GM19324 (cell line): ENCODE measurements at regions not wholly inside any gene's neighbourhood (a gene's known extent, or its start where the extent isn't known, plus 50 kb on each side); places are given as distances from the start of the nearest gene placed in this dataset.

Experiments used
- ATAC-seq: cut with Tn5 transposase; IDR thresholded peaks from one replicate; pipeline ENCODE4 v1.9.1; 2021; ENCODE audit warnings: mild to moderate bottlenecking, moderate library complexity; ENCODE audit not compliant: unreplicated experiment, low FRiP score

GRCh38 chr15:38878026-38878425, 313.4 kb upstream of the RASGRP1 start:
- no peak for ATAC-seq

- ATAC-seq: no peak
Observed at GRCh38 chr15:38878926-38879325, 314.3 kb upstream of the RASGRP1 start.

GRCh38 chr15:38879909-38880471, 315.4 kb upstream of the RASGRP1 start:
- no peak for ATAC-seq

- ATAC-seq: no peak
Observed at GRCh38 chr15:38882221-38882620, 317.6 kb upstream of the RASGRP1 start.

- no peak for ATAC-seq
Observed at GRCh38 chr15:38883987-38884386, 319.4 kb upstream of the RASGRP1 start.

- ATAC-seq: no peak
Observed at GRCh38 chr15:38885001-38885400, 320.4 kb upstream of the RASGRP1 start.

- no peak for ATAC-seq
Observed at GRCh38 chr15:38885471-38885952, 320.9 kb upstream of the RASGRP1 start.

GRCh38 chr15:38886315-38887163, 321.9 kb upstream of the RASGRP1 start:
- ATAC-seq: no peak

GRCh38 chr15:38888701-38889221, 324.1 kb upstream of the RASGRP1 start:
- no peak for ATAC-seq

- no peak for ATAC-seq
Observed at GRCh38 chr15:38890194-38890593, 325.6 kb upstream of the RASGRP1 start.

GRCh38 chr15:38893925-38894242, 329.3 kb upstream of the RASGRP1 start:
- ATAC-seq: no peak

GRCh38 chr15:38894243-38894948, 329.8 kb upstream of the RASGRP1 start:
- no peak for ATAC-seq

GRCh38 chr15:38895326-38896255, 331.0 kb upstream of the RASGRP1 start:
- ATAC-seq: no peak

- no peak for ATAC-seq
Observed at GRCh38 chr15:38896647-38897046, 332.0 kb upstream of the RASGRP1 start.

GRCh38 chr15:38897551-38897950, 332.9 kb upstream of the RASGRP1 start:
- ATAC-seq: no peak

- ATAC-seq: no peak
Observed at GRCh38 chr15:38898236-38898635, 333.6 kb upstream of the RASGRP1 start.

GRCh38 chr15:38899300-38899699, 334.7 kb upstream of the RASGRP1 start:
- ATAC-seq: no peak

GRCh38 chr15:38904298-38904697, 339.7 kb upstream of the RASGRP1 start:
- no peak for ATAC-seq

- no peak for ATAC-seq
Observed at GRCh38 chr15:38905632-38906031, 341.0 kb upstream of the RASGRP1 start.

GRCh38 chr15:38920966-38921365, 356.4 kb upstream of the RASGRP1 start:
- no peak for ATAC-seq
